HepG2 (cell line): ENCODE measurements at regions not wholly inside any gene's neighbourhood (a gene's known extent, or its start where the extent isn't known, plus 50 kb on each side); places are given as distances from the start of the nearest gene placed in this dataset.
A peak's percentile ranks its signal among the peaks of the same experiment; 100 is the strongest.

ENCODE experiments used
- GABPA ChIP-seq, 2 experiments: IDR thresholded peaks; 2 replicates each; pipeline ENCODE4 v1.6.1; 2011 to 2016; ENCODE audit warnings: low read depth in 2 of 2, low read length in 1 of 2, missing biosample characterization in 1 of 2, missing genetic modification characterization in 1 of 2
- KLF15 ChIP-seq: sonication (generic); formaldehyde crosslinking; IDR thresholded peaks from 2 replicates; pipeline ENCODE4 v1.8.1; 2023; ENCODE audit warnings: borderline replicate concordance, mild to moderate bottlenecking, inconsistent platforms, missing genetic modification reagents, mixed read lengths
- NR3C1 ChIP-seq: sonication (generic); formaldehyde crosslinking; IDR thresholded peaks from 2 replicates; pipeline ENCODE4 v1.4.0; 2020; ENCODE audit warnings: missing genetic modification reagents
- PAX8 ChIP-seq: sonication (generic); formaldehyde crosslinking; IDR thresholded peaks from 2 replicates; pipeline ENCODE4 v1.8.0; 2022; ENCODE audit warnings: mild to moderate bottlenecking, missing genetic modification reagents, borderline replicate concordance
- ZFP41 ChIP-seq: sonication (generic); formaldehyde crosslinking; IDR thresholded peaks from 2 replicates; pipeline ENCODE4 v1.4.0; 2020; ENCODE audit warnings: mild to moderate bottlenecking, missing genetic modification reagents, borderline replicate concordance
- ZNF589 ChIP-seq: sonication (generic); formaldehyde crosslinking; conservative IDR thresholded peaks from 2 replicates; pipeline ENCODE4 v1.8.0; 2022; ENCODE audit warnings: mild to moderate bottlenecking, moderate library complexity, missing genetic modification reagents
- ZNF850 ChIP-seq: sonication (generic); formaldehyde crosslinking; conservative IDR thresholded peaks from 2 replicates; pipeline ENCODE4 v1.9.0; 2021; ENCODE audit warnings: mild to moderate bottlenecking, missing genetic modification reagents
- TF ChIP-seq, protein P1 (sequence below): sonication (generic); formaldehyde crosslinking; IDR thresholded peaks from 2 replicates; pipeline ENCODE4 v1.5.1; 2020; ENCODE audit warnings: missing genetic modification reagents, mild to moderate bottlenecking, borderline replicate concordance
- TF ChIP-seq, protein P2 (sequence below): sonication (generic); formaldehyde crosslinking; conservative IDR thresholded peaks from 2 replicates; pipeline ENCODE4 v1.8.0; 2022; ENCODE audit warnings: low read depth, missing genetic modification reagents
- TF ChIP-seq, protein P3 (sequence below): sonication (generic); formaldehyde crosslinking; conservative IDR thresholded peaks from 2 replicates; pipeline ENCODE4 v1.4.0; 2020; ENCODE audit warnings: missing genetic modification reagents
- TF ChIP-seq, protein P4 (sequence below): sonication (generic); formaldehyde crosslinking; IDR thresholded peaks from 2 replicates; pipeline ENCODE4 v1.4.0; 2020; ENCODE audit warnings: missing genetic modification reagents, borderline replicate concordance
- TF ChIP-seq, protein P5 (sequence below): sonication (generic); formaldehyde crosslinking; IDR thresholded peaks from 2 replicates; pipeline ENCODE4 v1.4.0; 2020; ENCODE audit warnings: missing genetic modification reagents

DNA sequence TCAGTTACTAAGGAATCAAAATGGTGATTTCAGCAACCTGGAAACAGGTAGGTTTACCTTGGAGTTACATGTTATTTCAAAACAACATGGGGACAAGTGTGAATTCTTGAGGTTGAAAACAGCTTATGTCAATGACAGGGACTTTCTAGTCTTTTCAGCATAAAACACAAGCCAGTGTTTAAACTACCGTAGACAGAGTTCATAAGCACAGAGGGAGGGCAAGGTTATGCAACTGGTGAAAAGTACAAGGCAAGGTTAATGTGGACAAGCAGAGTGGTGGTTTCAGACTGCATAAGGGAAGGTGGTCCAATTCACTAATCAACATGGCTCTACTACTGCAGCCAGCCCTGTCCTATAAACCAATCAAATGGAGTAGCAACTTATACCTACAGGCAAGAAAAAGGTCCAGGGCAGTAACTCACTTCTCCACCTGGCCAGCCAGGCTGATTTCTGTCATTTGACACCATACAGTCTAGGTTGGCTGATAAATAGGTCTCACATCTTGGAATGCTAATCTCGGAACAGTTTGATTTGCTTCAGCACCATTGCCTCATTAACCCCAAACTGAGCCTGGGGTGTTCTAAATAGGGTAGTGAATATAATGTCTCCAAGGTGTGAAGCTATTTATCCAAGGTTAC, 250.3 kb upstream of the PROX1 start (continued):
- TF ChIP-seq, protein P1, sequence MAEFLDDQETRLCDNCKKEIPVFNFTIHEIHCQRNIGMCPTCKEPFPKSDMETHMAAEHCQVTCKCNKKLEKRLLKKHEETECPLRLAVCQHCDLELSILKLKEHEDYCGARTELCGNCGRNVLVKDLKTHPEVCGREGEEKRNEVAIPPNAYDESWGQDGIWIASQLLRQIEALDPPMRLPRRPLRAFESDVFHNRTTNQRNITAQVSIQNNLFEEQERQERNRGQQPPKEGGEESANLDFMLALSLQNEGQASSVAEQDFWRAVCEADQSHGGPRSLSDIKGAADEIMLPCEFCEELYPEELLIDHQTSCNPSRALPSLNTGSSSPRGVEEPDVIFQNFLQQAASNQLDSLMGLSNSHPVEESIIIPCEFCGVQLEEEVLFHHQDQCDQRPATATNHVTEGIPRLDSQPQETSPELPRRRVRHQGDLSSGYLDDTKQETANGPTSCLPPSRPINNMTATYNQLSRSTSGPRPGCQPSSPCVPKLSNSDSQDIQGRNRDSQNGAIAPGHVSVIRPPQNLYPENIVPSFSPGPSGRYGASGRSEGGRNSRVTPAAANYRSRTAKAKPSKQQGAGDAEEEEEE (CRISPR knock-in tag), result peak; percentile 54; the same call in 1 of the 2 replicates
- no peak for TF ChIP-seq GABPA (IDR thresholded peaks at IDR 0.05; ENCODE audit: low read depth, low read length)
- no peak for TF ChIP-seq GABPA (CRISPR knock-in tag; IDR thresholded peaks at IDR 0.05; ENCODE audit: low read depth)
- TF ChIP-seq, protein P2, sequence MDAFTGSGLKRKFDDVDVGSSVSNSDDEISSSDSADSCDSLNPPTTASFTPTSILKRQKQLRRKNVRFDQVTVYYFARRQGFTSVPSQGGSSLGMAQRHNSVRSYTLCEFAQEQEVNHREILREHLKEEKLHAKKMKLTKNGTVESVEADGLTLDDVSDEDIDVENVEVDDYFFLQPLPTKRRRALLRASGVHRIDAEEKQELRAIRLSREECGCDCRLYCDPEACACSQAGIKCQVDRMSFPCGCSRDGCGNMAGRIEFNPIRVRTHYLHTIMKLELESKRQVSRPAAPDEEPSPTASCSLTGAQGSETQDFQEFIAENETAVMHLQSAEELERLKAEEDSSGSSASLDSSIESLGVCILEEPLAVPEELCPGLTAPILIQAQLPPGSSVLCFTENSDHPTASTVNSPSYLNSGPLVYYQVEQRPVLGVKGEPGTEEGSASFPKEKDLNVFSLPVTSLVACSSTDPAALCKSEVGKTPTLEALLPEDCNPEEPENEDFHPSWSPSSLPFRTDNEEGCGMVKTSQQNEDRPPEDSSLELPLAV (CRISPR knock-in tag), result no peak
- TF ChIP-seq NR3C1 (CRISPR knock-in tag), result no peak
- no peak for TF ChIP-seq KLF15 (CRISPR knock-in tag)
- TF ChIP-seq, protein P3, sequence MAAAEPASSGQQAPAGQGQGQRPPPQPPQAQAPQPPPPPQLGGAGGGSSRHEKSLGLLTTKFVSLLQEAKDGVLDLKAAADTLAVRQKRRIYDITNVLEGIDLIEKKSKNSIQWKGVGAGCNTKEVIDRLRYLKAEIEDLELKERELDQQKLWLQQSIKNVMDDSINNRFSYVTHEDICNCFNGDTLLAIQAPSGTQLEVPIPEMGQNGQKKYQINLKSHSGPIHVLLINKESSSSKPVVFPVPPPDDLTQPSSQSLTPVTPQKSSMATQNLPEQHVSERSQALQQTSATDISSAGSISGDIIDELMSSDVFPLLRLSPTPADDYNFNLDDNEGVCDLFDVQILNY, result no peak
- no peak for TF ChIP-seq ZNF850 (CRISPR knock-in tag)
- no peak for TF ChIP-seq ZFP41 (CRISPR knock-in tag)
- TF ChIP-seq, protein P4, sequence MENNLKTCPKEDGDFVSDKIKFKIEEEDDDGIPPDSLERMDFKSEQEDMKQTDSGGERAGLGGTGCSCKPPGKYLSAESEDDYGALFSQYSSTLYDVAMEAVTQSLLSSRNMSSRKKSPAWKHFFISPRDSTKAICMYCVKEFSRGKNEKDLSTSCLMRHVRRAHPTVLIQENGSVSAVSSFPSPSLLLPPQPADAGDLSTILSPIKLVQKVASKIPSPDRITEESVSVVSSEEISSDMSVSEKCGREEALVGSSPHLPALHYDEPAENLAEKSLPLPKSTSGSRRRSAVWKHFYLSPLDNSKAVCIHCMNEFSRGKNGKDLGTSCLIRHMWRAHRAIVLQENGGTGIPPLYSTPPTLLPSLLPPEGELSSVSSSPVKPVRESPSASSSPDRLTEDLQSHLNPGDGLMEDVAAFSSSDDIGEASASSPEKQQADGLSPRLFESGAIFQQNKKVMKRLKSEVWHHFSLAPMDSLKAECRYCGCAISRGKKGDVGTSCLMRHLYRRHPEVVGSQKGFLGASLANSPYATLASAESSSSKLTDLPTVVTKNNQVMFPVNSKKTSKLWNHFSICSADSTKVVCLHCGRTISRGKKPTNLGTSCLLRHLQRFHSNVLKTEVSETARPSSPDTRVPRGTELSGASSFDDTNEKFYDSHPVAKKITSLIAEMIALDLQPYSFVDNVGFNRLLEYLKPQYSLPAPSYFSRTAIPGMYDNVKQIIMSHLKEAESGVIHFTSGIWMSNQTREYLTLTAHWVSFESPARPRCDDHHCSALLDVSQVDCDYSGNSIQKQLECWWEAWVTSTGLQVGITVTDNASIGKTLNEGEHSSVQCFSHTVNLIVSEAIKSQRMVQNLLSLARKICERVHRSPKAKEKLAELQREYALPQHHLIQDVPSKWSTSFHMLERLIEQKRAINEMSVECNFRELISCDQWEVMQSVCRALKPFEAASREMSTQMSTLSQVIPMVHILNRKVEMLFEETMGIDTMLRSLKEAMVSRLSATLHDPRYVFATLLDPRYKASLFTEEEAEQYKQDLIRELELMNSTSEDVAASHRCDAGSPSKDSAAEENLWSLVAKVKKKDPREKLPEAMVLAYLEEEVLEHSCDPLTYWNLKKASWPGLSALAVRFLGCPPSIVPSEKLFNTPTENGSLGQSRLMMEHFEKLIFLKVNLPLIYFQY (CRISPR knock-in tag), result no peak
- TF ChIP-seq, protein P5, sequence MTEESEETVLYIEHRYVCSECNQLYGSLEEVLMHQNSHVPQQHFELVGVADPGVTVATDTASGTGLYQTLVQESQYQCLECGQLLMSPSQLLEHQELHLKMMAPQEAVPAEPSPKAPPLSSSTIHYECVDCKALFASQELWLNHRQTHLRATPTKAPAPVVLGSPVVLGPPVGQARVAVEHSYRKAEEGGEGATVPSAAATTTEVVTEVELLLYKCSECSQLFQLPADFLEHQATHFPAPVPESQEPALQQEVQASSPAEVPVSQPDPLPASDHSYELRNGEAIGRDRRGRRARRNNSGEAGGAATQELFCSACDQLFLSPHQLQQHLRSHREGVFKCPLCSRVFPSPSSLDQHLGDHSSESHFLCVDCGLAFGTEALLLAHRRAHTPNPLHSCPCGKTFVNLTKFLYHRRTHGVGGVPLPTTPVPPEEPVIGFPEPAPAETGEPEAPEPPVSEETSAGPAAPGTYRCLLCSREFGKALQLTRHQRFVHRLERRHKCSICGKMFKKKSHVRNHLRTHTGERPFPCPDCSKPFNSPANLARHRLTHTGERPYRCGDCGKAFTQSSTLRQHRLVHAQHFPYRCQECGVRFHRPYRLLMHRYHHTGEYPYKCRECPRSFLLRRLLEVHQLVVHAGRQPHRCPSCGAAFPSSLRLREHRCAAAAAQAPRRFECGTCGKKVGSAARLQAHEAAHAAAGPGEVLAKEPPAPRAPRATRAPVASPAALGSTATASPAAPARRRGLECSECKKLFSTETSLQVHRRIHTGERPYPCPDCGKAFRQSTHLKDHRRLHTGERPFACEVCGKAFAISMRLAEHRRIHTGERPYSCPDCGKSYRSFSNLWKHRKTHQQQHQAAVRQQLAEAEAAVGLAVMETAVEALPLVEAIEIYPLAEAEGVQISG (CRISPR knock-in tag), result peak; percentile 52; the same call in 1 of the 2 replicates
- TF ChIP-seq PAX8 (CRISPR knock-in tag), result no peak
- no peak for TF ChIP-seq ZNF589 (CRISPR knock-in tag)
